Stimulated activated naive CD8-positive, alpha-beta T cell treated with anti-CD3 and anti-CD28 coated beads, Interleukin-15, Interleukin-2, amounts not matched to agents 100 ng/mL and 50 ng/mL, for 24 hours (primary cell): ENCODE measurements at regions not wholly inside any gene's neighbourhood (a gene's known extent, or its start where the extent isn't known, plus 50 kb on each side); places are given as distances from the start of the nearest gene placed in this dataset.

ENCODE experiments used
- H3K27ac Mint-ChIP-seq: one replicate; pipeline ENCODE4 v1.8.0; 2021; ENCODE audit warnings: mild to moderate bottlenecking, mixed read lengths
- H3K27me3 Mint-ChIP-seq: one replicate; pipeline ENCODE4 v1.8.0; 2021; ENCODE audit warnings: mixed read lengths
- H3K36me3 Mint-ChIP-seq: one replicate; pipeline ENCODE4 v1.8.0; 2021; ENCODE audit warnings: low read depth, mixed read lengths
- H3K4me1 Mint-ChIP-seq: one replicate; pipeline ENCODE4 v1.8.0; 2021; ENCODE audit warnings: low read depth, mixed read lengths
- H3K4me3 Mint-ChIP-seq: one replicate; pipeline ENCODE4 v1.8.0; 2021; ENCODE audit warnings: mild to moderate bottlenecking, mixed read lengths
- H3K9me3 Mint-ChIP-seq: one replicate; pipeline ENCODE4 v1.8.0; 2021; ENCODE audit warnings: mixed read lengths

DNA sequence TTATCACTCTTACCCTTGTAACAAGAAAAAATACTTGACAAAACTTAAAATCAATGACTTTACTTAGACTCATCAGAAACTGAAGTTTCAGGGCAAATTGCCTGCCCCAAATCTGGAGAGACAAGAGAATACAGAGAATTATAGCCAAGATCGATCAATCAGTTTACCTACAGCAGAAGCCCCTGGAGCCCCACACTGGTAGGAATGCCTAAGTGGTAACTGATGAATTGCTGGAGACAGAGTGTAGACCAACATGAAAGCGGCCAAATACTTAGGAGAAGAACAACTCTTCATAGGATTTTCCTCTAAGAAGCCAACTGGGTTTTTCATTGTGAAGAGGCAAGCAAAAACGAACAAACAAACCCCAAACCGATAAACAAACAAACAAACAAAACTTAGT, 1430.0 kb downstream of the EFNB2 start:
- Mint-ChIP-seq H3K27me3 (no peaks in the 10 kb centered on the region), H3K36me3 (no peaks in the 10 kb centered on the region), H3K4me1 (no peaks in the 10 kb centered on the region), H3K9me3 (no peaks in the 10 kb centered on the region), H3K27ac (no peak overlapping the region), H3K4me3 (no peak overlapping the region)

DNA sequence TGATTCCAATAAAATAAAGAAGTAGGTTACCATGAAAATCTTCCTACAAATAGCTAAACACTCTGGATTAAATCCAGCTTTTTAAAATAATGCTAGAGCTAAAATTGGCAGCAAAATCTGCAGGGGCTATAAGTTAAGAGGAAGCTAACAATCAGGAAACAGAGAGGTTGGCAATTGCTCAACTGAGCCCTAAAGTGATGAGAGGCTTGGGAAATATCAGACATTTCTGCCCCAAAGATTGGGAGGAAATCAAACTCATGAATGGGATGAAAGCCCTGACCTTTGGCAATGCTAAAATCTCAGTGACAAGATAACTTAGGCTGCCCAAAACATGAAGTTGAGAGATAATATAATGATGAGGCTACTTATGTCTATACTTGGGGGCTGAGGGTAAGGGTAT, 1437.9 kb downstream of the EFNB2 start:
- H3K27me3 Mint-ChIP-seq: peaks cover 12% of the 10 kb centered on the region
- no peak overlapping the region for H3K27ac Mint-ChIP-seq
- H3K36me3 Mint-ChIP-seq: no peaks in the 10 kb centered on the region
- H3K4me3 Mint-ChIP-seq: no peak overlapping the region
- no peaks in the 10 kb centered on the region for H3K4me1 Mint-ChIP-seq
- H3K9me3 Mint-ChIP-seq: no peaks in the 10 kb centered on the region

DNA sequence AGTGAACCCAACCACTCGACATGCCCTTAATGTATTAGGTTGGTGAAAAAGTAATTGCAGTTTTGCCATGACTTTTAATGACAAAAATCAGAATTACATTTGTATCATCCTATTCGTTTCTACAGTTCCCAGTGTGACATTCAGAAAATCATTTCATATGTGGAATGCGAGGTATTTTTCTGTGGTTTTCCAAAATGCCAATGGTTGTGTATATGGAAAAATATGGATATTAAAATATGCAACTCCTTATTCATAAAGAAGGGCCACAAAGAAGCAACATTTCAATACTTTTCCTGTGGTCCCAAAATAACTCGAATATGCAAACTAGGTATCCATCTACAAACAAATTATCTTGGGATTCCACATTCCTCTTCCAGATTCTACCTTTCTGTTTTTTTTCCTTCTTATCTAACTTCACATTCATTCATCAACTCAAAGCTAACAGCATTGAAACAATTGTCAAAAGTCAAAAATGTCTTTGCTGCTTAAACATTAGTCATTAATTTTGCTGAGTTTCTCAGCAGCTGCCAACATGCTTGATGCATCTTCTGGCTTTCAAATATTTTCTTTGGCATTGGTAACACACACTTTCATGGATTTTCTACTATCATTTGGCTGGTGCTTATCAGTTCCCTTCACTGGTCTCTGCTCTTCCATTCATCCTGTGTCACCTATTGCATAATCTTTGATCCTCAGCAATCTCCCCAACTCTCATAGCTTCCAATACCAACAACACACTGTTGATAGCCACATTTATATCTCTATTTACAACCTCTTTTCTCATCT, 1445.4 kb downstream of the EFNB2 start:
- no peak overlapping the region for H3K4me3 Mint-ChIP-seq
- H3K27ac Mint-ChIP-seq: no peak overlapping the region
- no peaks in the 10 kb centered on the region for H3K9me3 Mint-ChIP-seq
- peaks cover 9% of the 10 kb centered on the region for H3K27me3 Mint-ChIP-seq
- H3K4me1 Mint-ChIP-seq: no peaks in the 10 kb centered on the region
- no peaks in the 10 kb centered on the region for H3K36me3 Mint-ChIP-seq

DNA sequence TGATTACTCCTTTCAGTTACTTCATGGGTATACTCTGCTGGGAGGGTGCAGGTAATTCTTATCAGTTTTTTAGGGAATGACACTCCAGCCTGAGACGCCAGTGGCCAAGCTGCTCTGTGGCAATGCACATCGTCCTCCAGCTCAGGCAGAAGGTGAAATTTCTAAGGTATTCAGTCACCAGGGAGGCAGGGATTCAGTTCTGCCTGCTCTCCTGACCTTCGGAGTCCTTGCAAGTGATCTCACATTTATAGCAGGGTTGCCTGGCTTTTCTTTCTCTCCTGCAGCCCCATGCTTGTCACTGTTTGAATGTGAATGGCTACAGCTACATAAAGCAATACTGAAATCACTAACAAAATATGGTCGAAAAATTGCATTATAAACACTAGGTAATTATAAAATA, 1447.5 kb downstream of the EFNB2 start:
- Mint-ChIP-seq H3K36me3 (no peaks in the 10 kb centered on the region), H3K9me3 (no peaks in the 10 kb centered on the region), H3K27ac (no peak overlapping the region), H3K27me3 (no peaks in the 10 kb centered on the region), H3K4me1 (no peaks in the 10 kb centered on the region), H3K4me3 (no peak overlapping the region)

DNA sequence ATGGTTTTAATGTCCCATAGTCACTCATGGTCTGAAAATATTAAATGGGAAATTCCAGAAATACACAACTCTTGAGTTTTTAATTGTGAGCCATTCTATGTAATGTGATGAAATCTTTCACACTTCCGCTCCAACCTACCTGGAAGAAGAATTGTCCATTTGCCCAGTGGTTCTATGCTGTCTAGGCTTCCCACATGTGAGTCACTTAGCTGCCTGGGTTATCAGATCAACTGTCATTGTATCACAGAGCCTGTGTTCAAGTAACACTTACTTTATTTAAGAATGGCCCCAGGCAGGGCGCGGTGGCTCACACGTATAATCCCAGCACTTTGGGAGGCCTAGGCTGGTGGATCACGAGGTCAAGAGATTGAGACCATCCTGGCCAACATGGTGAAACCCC, 1450.5 kb downstream of the EFNB2 start:
- H3K27me3 Mint-ChIP-seq: no peaks in the 10 kb centered on the region
- no peak overlapping the region for H3K27ac Mint-ChIP-seq
- H3K36me3 Mint-ChIP-seq: no peaks in the 10 kb centered on the region
- H3K4me1 Mint-ChIP-seq: no peaks in the 10 kb centered on the region
- no peak overlapping the region for H3K4me3 Mint-ChIP-seq
- H3K9me3 Mint-ChIP-seq: no peaks in the 10 kb centered on the region

DNA sequence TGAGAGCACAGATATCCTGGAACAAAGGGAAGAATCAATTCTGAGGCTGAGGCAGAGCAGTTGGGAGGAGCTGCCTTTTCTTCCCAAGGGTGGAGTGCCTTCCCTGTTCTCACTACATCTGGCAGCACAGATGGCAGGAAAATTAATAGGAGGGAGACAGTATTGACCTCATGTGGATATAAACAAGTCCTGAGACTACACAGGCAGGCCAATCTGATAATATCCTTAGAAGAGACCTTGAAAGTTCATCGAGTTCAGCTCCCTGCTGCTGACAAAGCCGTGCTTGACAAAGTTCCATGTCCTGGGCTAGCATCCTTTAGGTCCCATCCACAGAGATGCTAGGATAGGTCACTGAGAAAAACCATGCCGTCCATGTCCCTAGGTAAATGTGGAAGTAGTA, 1451.5 kb downstream of the EFNB2 start:
- Mint-ChIP-seq H3K9me3 (no peaks in the 10 kb centered on the region), H3K4me1 (no peaks in the 10 kb centered on the region), H3K4me3 (no peak overlapping the region), H3K36me3 (no peaks in the 10 kb centered on the region), H3K27me3 (no peaks in the 10 kb centered on the region), H3K27ac (no peak overlapping the region)

DNA sequence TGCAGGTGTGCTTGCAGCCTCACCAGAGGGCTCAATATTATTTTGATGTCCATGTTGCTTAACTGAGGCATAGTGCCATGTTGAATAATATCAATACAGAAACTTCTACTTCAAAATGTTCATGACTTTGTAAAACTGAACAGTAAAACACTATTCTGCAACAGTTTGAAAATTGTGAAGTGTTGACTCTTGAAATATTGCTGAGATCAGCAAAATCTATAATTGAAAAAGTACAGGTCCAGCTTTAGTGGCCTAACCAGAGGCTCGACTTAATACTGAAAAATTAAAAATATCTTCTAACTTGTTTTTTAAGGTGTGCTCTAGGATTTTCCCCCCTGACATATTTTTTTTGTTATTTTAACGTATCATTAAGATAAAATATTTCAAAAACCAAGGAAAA, 1460.7 kb downstream of the EFNB2 start:
- no peaks in the 10 kb centered on the region for H3K27me3 Mint-ChIP-seq
- no peak overlapping the region for H3K27ac Mint-ChIP-seq
- no peak overlapping the region for H3K4me3 Mint-ChIP-seq
- no peaks in the 10 kb centered on the region for H3K9me3 Mint-ChIP-seq
- no peaks in the 10 kb centered on the region for H3K4me1 Mint-ChIP-seq
- no peaks in the 10 kb centered on the region for H3K36me3 Mint-ChIP-seq

DNA sequence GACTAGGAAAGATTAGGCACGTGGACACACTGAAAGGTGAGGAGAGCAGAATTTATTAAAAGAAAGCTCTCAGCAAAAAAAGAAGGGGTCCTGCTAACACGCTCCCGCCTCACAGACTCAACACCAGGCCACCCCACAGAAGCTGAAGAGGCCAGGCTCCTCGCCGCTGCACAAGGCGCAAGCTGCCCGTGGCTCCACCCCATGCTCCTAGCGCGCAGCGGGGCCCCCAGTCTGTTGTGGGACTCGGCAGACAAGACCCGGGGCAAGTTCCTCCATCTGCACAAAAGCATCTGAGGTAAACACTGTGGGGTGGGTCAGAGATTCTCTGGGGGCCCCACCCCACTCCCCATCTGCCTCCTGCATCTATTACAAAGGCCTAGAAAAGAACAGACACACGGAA, 1462.4 kb downstream of the EFNB2 start:
- H3K4me1 Mint-ChIP-seq: no peaks in the 10 kb centered on the region
- no peak overlapping the region for H3K4me3 Mint-ChIP-seq
- H3K36me3 Mint-ChIP-seq: no peaks in the 10 kb centered on the region
- H3K9me3 Mint-ChIP-seq: no peaks in the 10 kb centered on the region
- no peak overlapping the region for H3K27ac Mint-ChIP-seq
- no peaks in the 10 kb centered on the region for H3K27me3 Mint-ChIP-seq

DNA sequence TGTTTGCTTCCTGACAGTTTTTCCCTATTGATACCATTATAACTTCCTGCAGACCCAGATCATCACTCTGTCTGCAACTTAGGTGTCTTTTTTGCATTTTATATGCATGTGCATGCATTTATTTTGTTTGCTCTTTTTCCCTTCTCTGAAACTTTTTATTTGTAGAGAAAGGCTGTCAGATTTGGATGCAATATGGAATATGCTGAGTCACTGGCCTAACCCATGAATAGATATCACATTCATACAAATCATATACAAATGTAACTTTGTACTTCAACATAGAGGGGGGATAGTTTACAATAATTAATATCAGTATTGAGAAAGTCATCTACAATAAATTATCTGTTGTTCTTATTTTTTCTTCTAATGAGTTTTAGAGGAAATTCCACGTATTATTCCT, 1465.0 kb downstream of the EFNB2 start:
- H3K27ac Mint-ChIP-seq: no peak overlapping the region
- no peaks in the 10 kb centered on the region for H3K9me3 Mint-ChIP-seq
- no peaks in the 10 kb centered on the region for H3K27me3 Mint-ChIP-seq
- no peaks in the 10 kb centered on the region for H3K36me3 Mint-ChIP-seq
- no peak overlapping the region for H3K4me3 Mint-ChIP-seq
- no peaks in the 10 kb centered on the region for H3K4me1 Mint-ChIP-seq

DNA sequence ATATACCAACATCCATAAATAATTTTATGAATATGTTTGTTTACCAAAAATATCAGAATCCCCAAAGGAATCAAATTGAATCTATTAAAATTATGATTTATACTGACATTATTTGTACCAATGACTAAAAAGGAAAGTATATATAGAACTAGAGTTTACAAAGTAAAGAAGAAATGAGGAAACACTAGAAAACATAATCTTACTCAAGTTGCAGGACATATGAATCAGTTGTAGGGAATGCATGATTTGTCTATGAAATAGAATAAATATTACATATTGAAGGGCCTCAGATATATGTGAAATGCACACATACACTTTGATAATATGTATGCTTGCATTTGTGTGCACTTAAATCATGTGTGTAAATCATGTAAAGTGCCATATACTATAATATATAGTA, 1466.4 kb downstream of the EFNB2 start:
- Mint-ChIP-seq H3K4me1 (no peaks in the 10 kb centered on the region), H3K27me3 (no peaks in the 10 kb centered on the region), H3K36me3 (no peaks in the 10 kb centered on the region), H3K9me3 (no peaks in the 10 kb centered on the region), H3K4me3 (no peak overlapping the region), H3K27ac (no peak overlapping the region)

DNA sequence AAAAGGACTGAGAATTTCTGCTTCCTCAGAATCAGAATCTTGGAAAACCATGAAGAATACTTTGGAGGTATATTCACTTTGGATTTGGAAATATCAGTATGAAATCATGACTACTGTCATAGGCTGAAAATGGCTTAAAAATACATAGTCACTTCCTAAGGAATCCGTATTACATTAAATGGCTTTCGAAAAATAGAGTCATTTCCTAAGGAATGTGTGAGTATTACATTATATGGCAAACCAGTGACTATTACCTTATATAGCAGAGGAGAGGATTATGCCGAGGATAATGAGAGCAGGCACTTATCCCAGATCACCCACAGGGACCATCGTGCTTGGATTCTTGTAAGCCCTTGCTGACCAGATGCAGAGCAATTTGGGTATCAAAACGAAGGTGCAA, 1471.8 kb downstream of the EFNB2 start:
- Mint-ChIP-seq H3K36me3 (no peaks in the 10 kb centered on the region), H3K4me3 (no peak overlapping the region), H3K27me3 (no peaks in the 10 kb centered on the region), H3K4me1 (no peaks in the 10 kb centered on the region), H3K27ac (no peak overlapping the region), H3K9me3 (no peaks in the 10 kb centered on the region)

DNA sequence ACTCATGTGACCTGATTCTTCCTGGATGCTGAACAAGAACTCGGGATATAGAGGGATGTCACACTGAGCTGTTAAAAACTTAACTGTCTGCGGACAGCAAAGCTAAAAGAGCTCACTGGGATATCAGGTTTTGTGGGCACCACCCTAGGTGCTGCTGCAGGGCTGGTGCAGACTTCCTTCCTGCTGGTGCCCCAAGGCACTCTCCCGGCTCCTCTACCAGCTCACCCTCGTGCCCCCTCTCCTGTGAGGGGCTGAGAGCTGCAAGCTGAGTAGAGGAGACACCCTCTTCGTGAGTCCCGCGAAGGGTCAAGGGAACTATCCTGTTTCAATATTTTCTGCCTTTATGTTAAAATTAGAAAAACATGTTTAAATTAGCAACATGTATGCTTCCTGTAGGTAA, 1475.7 kb downstream of the EFNB2 start:
- Mint-ChIP-seq H3K27ac (no peak overlapping the region), H3K36me3 (no peaks in the 10 kb centered on the region), H3K4me1 (no peaks in the 10 kb centered on the region), H3K4me3 (no peak overlapping the region), H3K9me3 (no peaks in the 10 kb centered on the region), H3K27me3 (no peaks in the 10 kb centered on the region)

DNA sequence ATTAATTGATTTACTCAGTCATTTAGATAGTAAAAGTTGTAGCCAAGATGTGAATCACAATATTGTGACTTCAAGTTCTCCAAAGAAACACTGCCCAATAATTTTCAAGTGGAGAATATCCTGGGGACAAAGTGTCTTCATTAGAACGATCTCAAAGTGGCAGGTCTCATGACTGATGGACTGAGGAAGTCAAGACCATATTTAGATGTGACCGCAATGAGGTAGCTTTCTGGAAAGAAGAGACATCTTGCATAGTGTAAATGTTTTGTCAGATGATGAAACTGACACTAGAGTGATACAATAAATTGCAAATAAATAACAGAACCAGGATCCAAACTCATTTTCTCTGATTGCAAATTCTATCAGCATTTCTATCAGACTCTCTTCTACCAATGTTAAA, 1476.9 kb downstream of the EFNB2 start:
- Mint-ChIP-seq H3K9me3 (no peaks in the 10 kb centered on the region), H3K36me3 (no peaks in the 10 kb centered on the region), H3K4me1 (no peaks in the 10 kb centered on the region), H3K27me3 (no peaks in the 10 kb centered on the region), H3K4me3 (no peak overlapping the region), H3K27ac (no peak overlapping the region)

DNA sequence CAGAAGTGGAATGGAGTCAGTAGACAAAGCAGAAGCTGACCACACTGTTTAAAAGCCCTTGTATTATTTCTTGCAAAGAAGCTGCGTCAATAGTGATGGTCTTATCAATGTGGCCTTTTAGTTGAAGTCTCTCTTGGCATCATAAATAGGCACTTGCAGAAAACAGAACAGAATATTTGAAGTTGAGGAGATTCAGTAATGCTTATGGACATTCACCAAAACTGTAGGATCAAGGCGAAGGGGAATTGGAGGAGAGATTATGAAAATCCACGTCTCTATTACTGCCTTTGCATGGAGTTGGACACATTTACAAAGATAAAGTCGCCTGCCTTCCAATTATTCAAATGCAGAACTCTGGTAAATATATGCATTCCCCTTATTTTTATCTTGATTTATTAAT, 1482.8 kb downstream of the EFNB2 start:
- Mint-ChIP-seq H3K27ac (no peak overlapping the region), H3K27me3 (no peaks in the 10 kb centered on the region), H3K4me3 (no peak overlapping the region), H3K36me3 (no peaks in the 10 kb centered on the region), H3K9me3 (no peaks in the 10 kb centered on the region), H3K4me1 (no peaks in the 10 kb centered on the region)

DNA sequence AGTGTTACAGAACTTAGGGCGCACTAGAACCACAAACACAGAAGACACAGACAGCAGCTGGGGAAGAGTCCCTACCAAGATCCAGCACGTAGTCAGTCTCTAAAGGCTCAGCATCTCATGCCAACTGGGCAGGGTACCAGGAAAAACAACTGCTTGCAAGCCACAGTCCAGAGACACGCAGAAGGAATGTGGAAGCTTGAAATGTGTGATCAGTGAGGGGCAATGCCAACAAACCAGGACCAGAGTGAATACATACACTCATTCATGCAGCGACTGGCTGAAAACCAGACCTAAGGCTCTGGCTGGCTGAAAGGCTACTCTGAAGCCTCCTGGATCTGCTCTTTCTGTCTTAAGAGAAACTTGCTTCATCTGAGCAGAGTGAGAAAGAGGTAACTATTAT, 1484.8 kb downstream of the EFNB2 start:
- Mint-ChIP-seq H3K27me3 (no peaks in the 10 kb centered on the region), H3K27ac (no peak overlapping the region)

DNA sequence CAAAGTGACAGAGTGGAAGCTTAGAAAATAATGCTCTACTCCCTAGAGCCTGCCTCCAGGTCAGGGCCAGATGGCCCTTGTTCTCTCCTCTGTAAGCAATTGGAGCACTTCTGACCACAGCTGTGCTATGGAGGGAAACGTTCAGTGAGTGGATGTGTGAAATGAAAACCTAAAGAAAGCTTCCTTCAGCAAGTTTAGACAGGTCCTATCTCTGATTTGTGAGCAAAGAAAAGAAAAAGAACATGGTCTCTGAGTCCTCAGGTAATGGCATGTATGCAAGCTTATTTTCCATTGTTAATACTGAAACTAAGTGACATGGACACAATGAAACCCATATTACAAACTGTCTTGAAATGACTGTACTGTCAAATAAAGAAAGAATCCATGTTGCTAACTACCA, 1486.8 kb downstream of the EFNB2 start:
- H3K4me3 Mint-ChIP-seq: no peak overlapping the region
- no peaks in the 10 kb centered on the region for H3K4me1 Mint-ChIP-seq
- H3K27me3 Mint-ChIP-seq: no peaks in the 10 kb centered on the region
- H3K9me3 Mint-ChIP-seq: no peaks in the 10 kb centered on the region
- H3K27ac Mint-ChIP-seq: no peak overlapping the region
- no peaks in the 10 kb centered on the region for H3K36me3 Mint-ChIP-seq

More for the DNA sequence above, 1484.8 kb downstream of the EFNB2 start:
- Mint-ChIP-seq H3K4me3 (no peak overlapping the region), H3K36me3 (no peaks in the 10 kb centered on the region), H3K4me1 (no peaks in the 10 kb centered on the region), H3K9me3 (no peaks in the 10 kb centered on the region)
